Suppressor macrophage (primary cell): ENCODE measurements at regions not wholly inside any gene's neighbourhood (a gene's known extent, or its start where the extent isn't known, plus 50 kb on each side); places are given as distances from the start of the nearest gene placed in this dataset.
"Not testable (repeated sequence)": the region's sequence is repeated elsewhere in the genome, so short reads cannot be mapped to it uniquely, and the experiment has no call there.

Experiments used
- DNase-seq, 4 experiments: peaks; one replicate each; pipeline ENCODE4 v3.0.0-alpha.2; 2020 to 2022

DNA sequence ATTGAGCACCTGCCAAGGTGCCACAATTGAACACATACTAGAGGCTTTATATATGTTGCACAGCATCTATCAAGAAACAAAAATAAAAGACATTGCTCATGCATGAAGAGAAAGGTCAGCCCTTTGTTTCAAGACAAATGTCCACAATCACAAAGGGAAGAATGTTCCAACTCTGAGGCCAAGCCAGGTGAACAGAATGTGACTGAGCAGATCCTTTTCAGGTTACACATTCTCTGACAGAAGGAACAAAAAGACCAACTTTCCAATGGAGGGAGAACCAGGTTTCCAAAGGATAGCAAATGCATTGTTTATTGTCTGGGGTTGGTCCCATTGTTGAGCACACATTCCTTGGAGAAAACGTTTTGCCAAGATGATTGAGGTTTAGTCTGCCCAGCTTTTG, 50.2 kb upstream of the FAM174B start:
- no peak for DNase-seq

DNA sequence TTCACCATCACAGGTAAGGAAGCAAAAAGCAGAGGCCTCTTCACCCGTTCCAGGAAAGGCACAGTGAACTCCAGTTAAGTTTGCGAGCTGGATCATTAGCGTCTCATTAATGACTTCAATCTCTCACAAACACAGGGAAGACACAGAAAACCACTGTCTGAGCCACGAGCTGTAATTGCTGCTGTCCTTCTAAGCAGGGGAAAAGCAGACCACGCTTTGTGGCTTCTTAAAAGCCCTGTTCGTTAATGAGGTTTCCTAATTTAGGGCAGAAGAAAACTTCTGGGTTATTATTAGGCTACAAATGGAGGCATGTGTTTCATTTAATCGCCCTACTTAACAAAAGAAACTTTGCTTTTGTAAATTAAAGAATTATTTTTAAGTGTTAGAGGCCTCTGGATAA, 50.6 kb upstream of the FAM174B start:
- no peak for DNase-seq

DNA sequence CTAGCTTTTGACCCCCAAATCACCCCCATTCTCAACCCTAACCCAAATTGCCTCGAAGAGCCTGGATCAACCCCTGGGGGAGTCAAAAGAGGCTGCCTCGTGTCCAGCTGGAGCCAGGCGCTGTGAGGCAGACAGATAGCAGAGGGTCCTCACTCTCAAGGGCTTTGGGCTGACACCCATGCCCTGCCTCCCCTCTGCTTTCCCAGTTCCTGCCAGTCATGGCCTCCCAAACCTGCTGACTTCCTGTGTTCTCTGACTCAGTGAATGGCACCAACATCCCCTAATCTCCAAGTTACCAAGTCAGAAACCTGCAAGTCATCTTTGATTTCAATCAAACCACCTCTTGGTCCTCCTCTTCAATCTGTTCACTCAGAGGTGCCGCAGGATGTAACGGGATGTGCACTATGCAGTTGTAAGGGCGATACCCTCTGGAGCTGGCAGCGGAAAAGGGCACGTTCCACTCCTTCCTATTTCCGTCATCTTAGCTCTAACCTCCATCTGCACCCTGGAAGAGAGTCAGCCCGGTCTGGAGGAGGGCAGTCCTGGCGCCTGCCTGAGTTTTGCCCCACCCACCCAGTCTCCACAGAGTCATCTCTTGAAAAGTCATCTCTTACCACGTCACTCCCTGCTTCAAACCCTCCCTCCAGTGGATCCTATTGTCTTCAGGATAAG, 52.4 kb upstream of the FAM174B start:
- no peak for DNase-seq

DNA sequence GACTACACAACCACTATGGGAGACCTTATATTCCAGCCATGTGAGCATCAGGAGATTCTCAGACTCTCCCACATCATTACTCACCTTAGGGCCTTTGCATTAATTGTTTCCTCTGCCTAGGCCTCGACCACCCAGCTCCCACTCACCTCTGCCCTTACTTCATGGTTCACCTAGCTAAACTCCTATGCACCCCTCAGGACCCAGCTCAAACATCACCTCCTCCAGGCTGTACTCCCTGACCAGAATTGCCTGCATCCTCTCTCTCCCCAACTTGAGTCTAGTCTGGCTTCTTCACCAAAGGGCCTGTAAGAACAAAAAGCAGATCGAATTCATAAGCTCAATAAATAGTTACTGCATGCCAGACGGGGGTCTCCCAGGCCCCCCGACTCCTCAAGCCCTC, 53.1 kb upstream of the FAM174B start:
- DNase-seq = no peak

DNA sequence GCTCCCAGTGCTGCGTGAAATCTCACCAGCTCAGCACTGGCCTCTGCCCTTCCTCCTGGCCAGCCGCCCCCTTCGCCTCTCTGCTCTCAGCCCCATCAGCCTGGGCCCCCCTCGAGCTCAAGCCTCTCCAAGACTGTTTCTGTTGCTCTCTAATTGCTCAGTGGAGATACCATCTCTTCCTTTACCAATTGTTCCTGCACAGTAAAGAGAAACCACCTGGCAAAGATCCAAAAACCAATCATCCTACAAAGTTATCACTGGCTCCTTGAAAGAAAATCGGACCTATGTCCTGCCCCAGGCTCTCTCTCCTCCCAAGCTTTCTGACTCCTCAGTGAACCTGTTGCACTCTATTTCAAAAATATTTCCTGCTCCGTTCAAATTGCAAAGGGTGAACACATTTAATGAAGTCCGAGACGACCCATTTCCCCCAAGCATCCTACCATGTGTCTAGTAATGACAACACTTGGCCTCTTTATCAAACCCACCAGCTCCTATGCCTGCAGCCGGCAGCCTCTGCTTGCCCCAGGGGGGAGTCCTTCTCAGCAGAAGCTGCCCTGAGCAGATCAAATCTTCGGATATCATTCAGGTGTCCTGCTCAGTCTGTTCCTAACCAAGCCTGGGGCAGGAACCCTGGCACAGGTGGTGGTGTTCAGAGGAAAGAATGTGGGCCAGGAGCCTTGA, 53.7 kb upstream of the FAM174B start:
- DNase-seq = no peak

DNA sequence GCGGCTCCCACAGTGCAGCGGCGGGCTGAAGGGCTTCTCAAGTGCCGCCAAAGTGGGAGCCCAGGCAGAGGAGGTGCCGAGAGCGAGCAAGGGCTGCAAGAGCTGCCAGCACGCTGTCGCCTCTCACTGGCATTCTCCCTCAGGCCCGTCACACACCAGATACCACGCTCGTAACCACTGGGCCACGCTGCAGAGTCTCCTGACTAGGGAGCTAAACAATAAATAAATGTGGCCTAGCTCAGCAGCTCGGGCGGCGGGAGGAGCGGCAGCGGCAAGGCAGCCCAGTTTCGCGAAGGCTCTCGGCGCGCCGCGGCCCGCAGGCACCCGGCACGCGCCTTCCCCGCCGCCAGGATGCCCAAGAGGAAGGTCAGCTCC, 55.9 kb upstream of the FAM174B start:
- DNase-seq = no peak

DNA sequence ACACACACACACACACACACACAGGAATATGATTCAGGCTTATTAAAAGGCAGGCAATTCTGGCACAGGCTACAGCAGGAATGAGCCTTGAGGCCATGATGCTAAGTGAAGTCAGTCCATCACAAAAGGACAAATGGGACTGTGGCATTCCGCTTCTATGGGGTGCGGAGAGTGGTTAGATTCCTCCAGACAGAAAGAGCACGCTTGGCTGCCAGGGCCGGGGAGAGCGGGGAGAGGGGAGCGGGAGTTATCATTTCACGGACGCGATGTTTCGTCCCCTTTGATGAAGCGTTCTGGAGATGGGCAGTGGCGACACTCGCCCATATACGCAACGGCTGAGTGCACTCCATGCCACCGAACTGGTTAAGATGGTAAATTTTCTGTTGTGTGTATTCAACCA, 58.5 kb upstream of the FAM174B start:
- DNase-seq = no peak

DNA sequence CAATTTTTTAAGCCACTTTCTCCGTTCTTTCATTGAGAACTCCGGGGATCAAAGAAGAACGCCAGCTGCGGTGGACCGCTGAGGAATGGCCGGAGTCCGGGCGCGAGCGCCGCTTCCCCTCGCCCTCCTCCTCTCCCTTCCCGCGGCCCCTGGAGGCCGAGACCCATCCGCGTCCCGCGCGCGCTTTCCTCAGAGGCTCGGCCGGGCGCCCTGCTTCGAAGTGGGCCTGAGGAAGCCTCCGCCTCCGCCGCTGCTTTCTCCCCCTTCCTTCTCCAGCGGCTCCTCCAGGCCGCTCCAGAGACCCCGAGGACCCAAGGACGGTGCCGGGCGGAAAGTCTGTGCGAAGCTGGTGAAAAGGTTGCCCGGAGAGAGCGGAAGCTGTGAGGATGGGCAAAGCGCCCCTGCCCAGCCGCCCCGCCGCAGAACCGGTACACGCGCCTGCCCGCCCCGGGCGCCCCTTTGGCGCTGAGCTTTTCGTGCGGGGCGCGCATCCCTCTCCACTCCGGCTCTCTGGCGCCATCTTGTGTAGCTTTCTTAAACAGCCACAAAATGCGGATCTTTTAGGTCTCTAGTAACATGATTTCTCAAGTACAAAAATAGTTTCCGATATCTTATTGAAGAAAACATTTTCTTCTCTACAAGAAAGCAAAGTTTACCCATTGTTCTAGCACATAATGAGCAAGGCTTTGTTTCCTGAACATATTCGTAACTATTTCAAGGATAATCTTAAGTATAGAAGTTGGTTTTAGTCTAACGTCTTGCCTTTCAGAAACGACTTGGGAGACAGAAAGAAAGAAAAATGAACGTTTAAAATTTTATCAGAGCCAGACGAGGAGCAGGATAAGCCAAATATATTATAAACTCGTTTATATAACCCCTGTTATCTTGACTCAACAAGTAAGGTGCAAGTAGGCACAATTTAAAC, 59.2 kb upstream of the FAM174B start:
- peak; percentile 71 to 87 (median 86) for DNase-seq

DNA sequence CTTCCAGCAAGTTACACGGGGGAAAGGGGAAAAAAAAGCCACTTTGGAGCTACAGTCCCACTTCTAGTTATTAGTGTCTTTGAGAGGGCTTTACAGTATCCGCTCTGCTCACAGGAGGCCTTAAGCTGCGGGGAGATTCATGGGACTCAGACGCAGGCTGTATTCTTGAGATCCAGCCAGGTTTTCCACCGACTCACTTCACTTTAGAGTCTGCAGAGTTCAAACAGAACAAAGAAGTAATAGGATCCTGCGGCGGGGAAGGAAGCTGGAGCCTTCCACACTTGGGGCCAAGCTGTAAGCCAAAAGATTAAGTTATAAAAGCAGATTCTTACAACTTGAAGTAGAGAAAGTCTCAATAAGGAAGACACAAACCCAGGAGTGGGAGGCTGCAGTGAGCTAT, 60.2 kb upstream of the FAM174B start:
- no peak for DNase-seq

DNA sequence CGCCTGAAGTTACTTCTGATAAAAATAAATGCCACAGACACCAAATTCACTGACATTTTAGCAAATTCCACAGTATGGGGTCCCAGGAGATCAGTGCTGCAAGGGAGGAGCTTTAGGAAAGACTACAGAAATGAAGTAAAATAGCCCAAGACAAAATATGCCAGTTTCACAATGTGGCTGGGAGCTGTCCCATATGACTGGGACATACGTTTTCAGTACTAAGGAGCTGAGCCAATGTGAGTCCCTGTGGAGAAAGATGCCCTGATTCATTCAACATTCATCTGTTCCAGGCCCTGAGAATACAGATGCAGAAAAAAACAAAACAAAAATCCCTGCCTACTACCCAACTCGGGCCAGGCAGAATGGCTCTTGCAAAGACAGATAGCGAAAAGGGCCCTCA, 63.4 kb upstream of the FAM174B start:
- no peak for DNase-seq

DNA sequence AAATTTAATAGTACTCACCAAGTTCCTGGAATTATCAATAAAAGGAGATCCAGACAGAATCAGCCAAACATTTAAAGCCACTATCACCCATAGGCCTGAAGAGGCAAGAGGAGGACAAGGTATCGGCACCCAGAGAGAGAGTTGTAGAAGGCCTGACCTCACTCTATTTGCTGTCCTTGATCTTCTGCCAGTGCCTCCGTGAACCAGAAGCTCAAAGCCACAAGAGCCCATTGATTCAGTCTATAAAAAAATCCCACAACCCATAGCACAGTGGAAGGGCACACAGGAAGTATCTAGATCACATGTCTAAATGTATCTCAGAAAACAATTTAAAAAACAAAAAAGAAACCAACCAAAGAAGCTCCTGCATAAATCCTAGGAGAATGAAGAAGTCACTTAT, 68.6 kb upstream of the FAM174B start:
- no peak for DNase-seq

DNA sequence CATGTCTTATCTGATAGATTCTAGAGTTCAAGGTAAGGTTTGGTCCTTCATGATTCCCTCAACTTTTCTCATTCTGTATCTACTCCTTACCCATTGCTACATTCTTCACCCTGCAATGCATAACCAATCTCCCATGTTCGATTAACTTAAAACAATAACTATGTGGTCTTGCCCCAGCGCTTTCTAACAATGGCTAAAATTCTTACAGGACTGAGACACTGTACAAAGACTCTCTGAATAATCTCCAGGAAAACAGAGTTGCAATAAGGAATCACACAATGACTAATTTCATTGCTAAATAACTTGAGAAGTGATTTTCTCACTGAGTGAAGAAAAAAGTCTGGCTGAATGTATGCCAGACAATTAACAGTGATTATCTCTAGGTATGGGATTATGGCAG, 69.6 kb upstream of the FAM174B start:
- no peak for DNase-seq

DNA sequence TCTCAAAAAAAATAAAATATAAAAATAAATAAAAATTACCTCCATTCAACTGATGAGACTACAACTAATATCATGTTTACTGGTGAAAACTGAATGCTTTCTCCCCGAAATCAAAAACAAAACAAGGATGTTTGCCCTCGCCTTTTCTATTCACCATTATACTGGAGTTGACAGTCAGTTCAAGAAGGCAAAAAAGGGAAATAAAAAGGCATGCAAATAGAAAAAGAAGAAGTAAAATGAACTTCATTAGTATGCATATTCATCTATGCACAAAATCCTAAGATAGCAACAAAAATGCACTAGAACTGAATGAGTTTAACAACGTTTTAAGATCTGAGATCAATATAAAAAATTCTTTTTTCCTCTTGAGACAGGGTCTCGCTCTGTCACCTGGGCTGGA, 72.7 kb upstream of the FAM174B start:
- peak in 1 of 4 experiments; percentile 62 for DNase-seq

DNA sequence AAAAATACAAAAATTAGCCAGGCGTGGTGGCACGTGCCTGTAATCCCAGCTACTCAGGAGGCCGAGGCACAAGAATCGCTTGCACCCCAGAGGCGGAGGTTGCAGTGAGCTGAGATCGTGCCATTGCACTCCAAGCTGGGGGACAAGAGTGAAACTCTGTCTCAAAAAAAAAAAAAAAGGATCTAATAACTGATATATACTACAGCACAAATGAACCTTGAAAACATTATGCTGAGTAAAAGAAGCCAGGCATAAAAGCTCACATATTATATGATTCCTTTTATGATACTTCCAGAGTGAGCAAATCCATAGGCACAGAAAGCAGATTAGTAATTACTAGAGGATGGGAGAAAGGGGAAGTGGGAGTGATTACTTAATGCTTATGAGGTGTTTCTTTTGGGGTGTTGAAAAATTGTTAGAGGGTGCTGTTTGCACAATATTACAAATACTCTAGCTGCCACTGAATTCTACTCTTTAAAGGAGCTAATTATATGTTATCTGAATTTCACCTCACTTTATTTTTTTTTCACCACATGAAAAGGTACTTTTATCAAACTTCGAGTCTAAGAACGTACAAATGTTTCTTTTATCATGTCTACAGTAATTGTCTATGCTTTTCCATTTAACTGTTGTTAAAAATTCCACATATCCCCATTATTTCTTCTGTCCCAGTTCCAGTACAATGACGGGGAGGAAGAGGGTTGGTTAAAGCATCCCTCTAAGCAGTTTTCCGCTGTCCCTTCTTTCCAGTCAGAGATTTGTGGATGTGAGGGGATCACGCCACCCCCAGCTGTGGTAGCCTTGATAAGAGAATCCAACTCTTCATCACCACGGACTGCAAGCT, 77.7 kb upstream of the FAM174B start:
- DNase-seq = peak in 3 of 4 experiments; percentile 27 to 73 (median 51)

DNA sequence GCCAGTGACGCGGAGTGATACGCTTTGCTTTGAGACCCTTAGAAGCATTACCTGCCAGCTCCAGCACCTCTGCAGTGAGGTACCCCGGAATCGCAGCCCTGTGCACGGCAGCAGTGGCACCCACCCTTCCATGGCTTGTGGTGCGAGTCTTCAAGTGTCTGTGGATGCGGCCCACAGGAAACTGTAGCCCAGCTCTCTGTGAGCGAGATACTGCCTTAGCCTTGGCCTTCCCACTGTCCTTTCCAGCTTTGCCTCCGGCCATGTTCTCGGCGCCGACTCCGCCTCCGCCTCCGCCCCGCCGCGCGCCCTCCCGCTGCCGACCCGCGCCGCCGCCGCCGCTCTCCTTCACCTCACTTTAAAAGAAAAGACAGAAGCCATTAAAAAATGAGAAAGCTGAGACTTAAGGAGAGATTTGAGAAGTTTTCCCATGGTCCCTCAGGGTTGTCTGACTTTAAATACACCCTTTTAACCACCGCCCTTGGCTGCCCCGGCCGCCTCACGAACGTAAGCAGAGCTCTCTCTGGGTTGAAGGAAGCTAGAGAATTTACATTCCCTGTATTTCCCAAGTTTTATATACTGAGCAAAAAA, 78.5 kb upstream of the FAM174B start:
- peak in 2 of 4 experiments; percentile 33 to 53 for DNase-seq

DNA sequence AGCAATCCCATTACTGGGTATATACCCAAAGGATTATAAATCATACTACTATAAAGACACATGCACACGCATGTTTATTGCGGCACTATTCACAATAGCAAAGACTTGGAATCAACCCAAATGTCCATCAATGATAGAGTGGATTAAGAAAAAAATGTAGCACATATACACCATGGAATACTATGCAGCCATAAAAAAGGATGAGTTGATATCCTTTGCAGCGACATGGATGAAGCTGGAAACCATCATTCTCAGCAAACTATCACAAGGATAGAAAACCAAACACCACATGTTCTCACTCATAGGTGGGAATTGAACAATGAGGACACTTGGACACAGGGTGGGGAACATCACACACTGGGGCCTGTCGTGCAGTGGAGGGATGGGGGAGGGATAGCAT, 83.7 kb upstream of the FAM174B start:
- not testable (repeated sequence) for DNase-seq

DNA sequence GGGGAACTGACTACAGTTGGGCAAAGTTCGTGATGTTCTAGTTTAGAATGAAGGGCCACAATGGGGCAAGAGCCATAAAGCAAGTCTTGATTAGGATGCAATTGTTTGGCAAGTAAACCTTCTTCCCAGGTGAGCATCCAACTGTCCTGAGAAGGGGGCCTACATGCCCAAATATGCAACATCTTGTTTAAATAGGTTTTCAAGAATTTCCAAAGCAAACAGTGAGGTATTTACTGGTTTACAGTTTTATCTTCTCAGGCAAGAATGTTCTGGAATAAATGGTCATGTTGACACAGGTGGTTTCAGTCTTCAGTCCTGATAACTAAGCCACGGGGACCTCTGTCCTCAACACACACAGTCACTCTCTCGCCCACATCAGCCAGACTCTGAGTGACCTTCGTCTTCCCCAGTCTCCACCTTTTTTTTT, 90.3 kb upstream of the FAM174B start:
- DNase-seq = no peak

DNA sequence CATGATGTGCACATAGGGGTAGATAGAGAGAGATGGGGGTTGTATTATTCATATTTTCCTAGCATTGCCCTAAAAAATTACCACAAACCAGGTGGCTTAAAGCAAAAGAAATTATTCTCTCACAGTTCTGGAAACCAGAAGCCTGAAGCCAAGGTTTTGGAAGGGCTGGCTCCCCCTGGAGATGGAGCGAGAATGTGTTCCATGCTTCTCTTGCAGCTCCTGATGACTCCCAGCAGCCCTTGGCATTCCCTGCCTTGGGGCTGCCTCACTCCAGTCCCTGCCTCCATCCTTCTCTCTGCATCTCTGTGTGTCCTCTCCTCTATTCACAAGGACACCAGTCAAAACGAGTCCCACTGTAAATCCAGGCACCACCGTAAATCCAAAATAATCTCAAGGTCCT, 91.5 kb upstream of the FAM174B start:
- no peak for DNase-seq

DNA sequence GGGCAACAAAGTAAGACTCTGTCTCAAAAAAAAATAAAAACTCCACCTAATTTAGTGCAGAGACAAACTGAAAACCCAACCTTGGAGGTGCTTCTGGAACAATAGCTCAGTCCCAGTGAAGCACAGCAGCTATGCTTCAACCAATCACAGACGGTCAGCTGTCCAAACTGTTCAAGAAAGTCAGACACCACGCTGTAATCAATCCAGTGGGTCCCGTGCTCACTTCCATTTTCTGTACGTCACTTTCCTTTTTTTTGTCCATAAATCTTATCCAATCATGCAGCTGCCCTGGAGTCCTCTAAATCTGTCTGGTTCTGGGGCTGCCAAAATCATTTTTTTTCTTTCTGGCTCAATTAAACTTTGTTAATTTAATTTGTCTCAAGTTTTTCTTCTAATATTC, 93.6 kb upstream of the FAM174B start:
- DNase-seq = no peak

DNA sequence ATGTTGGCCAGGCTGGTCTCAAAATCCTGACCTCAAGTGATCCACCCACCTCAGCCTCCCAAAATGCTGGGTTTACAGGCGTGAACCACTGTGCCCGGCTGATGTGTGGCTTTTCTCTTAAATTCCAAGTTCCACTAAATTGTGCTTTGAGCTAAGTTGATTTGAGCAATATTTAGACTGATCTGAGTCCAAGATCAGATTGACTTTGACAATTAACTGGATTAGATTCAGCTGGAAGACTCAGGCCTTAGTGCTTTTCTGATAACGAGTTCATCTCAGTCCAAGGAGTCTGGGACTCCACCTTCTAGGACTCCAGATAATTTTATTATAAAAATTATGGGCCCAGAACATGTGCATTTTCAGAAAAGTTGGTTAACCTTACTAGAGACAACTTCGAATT, 94.4 kb upstream of the FAM174B start:
- no peak for DNase-seq

DNA sequence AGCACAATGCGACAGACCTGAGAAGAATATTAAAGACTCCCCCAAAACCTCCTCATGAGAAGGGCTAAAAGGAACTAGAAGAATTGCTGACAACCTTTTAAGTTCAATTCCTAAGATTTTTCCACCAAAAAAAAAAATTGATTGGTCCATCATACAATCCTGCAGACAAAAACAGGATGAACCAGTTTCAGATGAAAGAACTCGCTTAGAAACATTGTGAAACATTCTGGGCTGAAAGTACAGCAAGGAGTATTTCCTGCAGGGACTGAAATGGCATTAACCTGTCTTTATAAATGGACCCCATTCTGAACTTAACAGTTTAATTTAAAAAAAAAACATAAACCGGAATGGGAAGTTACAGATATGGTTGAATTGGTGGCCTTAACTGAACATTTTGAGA, 96.0 kb upstream of the FAM174B start:
- DNase-seq = no peak

DNA sequence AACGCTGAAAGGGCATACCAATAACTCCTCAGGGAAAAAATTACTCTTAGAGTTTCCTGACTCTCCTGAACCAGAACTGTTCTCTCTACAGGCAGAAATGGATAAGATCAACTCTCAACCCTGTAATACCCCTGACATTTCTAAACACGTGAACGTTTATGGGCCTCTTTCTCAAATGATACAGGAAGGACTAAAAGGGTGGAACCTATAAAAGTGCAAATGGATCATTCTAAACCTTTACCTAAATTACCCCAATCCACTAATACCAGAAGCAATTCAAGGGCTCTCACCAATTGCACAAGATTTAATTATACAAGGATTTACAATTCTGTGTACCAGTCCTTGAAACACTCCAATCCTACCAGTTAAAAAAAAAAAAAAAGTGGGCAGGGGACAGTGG, 98.0 kb upstream of the FAM174B start:
- no peak for DNase-seq
